K562 (cell line): ENCODE measurements at regions not wholly inside any gene's neighbourhood (a gene's known extent, or its start where the extent isn't known, plus 50 kb on each side); places are given as distances from the start of the nearest gene placed in this dataset.

ENCODE experiments used
- ADNP ChIP-seq: fragments of 200-800 bp; sonication (Bioruptor generic); IDR thresholded peaks from 2 replicates; pipeline ENCODE4 v1.6.1; 2016; ENCODE audit warnings: missing genetic modification characterization, missing compliant biosample characterization
- ASH1L ChIP-seq: fragments of 450-650 bp; IDR thresholded peaks from 2 replicates; pipeline ENCODE4 v1.6.1; 2018; ENCODE audit warnings: borderline replicate concordance, mild to moderate bottlenecking, low read depth; ENCODE audit not compliant: partially characterized antibody
- HDAC1 ChIP-seq, 2 experiments: fragments of 450-650 bp; IDR thresholded peaks; 2 replicates each; pipeline ENCODE4 v1.6.1; 2016 to 2017; ENCODE audit warnings: inconsistent platforms in 1 of 2, mild to moderate bottlenecking in 1 of 2, moderate library complexity in 1 of 2
- HNRNPH1 ChIP-seq: fragments of 200-400 bp; formaldehyde crosslinking; optimal IDR thresholded peaks from 2 replicates; pipeline ENCODE3; 2017; ENCODE audit warnings: low read depth, mild to moderate bottlenecking, low read length, moderate library complexity
- ILF3 ChIP-seq: fragments of 450-650 bp; IDR thresholded peaks from 2 replicates; pipeline ENCODE4 v1.6.1; 2018; ENCODE audit warnings: antibody characterized with exemption, mild to moderate bottlenecking, moderate library complexity, borderline replicate concordance
- KLF6 ChIP-seq: fragments of 250-450 bp; sonication (Bioruptor Pico); IDR thresholded peaks from 2 replicates; pipeline ENCODE4 v1.4.0; 2020; ENCODE audit warnings: mild to moderate bottlenecking, moderate library complexity, borderline replicate concordance
- MBD1 ChIP-seq: fragments of 250-450 bp; sonication (Bioruptor Pico); IDR thresholded peaks from 2 replicates; pipeline ENCODE4 v1.8.0; 2022; ENCODE audit warnings: inconsistent platforms
- MITF ChIP-seq: IDR thresholded peaks from 2 replicates; pipeline ENCODE4 v1.6.1; 2014; ENCODE audit warnings: antibody characterized with exemption
- PKNOX1 ChIP-seq: fragments of 450-650 bp; IDR thresholded peaks from 2 replicates; pipeline ENCODE4 v1.6.1; 2016
- PRMT5 ChIP-seq: sonication (generic); formaldehyde crosslinking; IDR thresholded peaks from 2 replicates; pipeline ENCODE4 v1.5.0; 2020; ENCODE audit warnings: missing genetic modification reagents
- RBBP5 ChIP-seq: fragments of 200-600 bp; sonication (generic); IDR thresholded peaks from 2 replicates; pipeline ENCODE4 v1.6.1; 2012; ENCODE audit warnings: borderline replicate concordance, mild to moderate bottlenecking, low read length, control low read depth, inconsistent platforms; ENCODE audit not compliant: insufficient read depth, poor library complexity, severe bottlenecking
- RBFOX2 ChIP-seq: fragments of 200-400 bp; formaldehyde crosslinking; IDR thresholded peaks from 2 replicates; pipeline ENCODE4 v1.6.1; 2017; ENCODE audit warnings: low read depth, mild to moderate bottlenecking, low read length, moderate library complexity
- SLC30A9 ChIP-seq: fragments of 250-450 bp; sonication (Bioruptor Pico); IDR thresholded peaks from 2 replicates; pipeline ENCODE4 v1.8.0; 2022; ENCODE audit warnings: mild to moderate bottlenecking, moderate library complexity
- TAF7 ChIP-seq: fragments of 450-650 bp; IDR thresholded peaks from 2 replicates; pipeline ENCODE4 v1.6.1; 2016; ENCODE audit warnings: missing genetic modification characterization, missing compliant biosample characterization
- TEAD1 ChIP-seq, 2 experiments: fragments of 450-650 bp in 1 of 2; sonication (generic) in 1 of 2; formaldehyde crosslinking; IDR thresholded peaks; 2 replicates each; pipeline versions ENCODE4 v1.4.0 to v1.8.0; 2020 to 2022; ENCODE audit warnings: mild to moderate bottlenecking in 2 of 2, missing genetic modification reagents in 1 of 2
- ZC3H11A ChIP-seq: IDR thresholded peaks from 2 replicates; pipeline ENCODE4 v1.6.1; 2012; ENCODE audit warnings: low read depth, low read length, improper control_type of control experiment
- ZHX1 ChIP-seq: fragments of 150-350 bp; conservative IDR thresholded peaks from 2 replicates; pipeline ENCODE4 v1.6.1; 2014; ENCODE audit warnings: low read length
- ZNF174 ChIP-seq: fragments of 250-450 bp; sonication (Bioruptor Pico); IDR thresholded peaks from 2 replicates; pipeline ENCODE4 v1.4.0; 2020; ENCODE audit warnings: mild to moderate bottlenecking
- TF ChIP-seq, protein P1 (sequence below): sonication (generic); formaldehyde crosslinking; IDR thresholded peaks from 2 replicates; pipeline ENCODE4 v1.4.0; 2020; ENCODE audit warnings: mild to moderate bottlenecking, missing genetic modification reagents

- TF ChIP-seq ZHX1 (no peak; the same call in 1 of the 2 replicates), ILF3 (no peak), TAF7 (tag) (no peak), ADNP (peak; percentile 70; the same call in 1 of the 2 replicates), HDAC1 (IDR thresholded peaks at IDR 0.05) (peak in 1 of 2 experiments; percentile 94; a peak in 2 of 4 replicates), KLF6 (CRISPR knock-in tag) (no peak), RBBP5 (no peak), MBD1 (CRISPR knock-in tag) (no peak), RBFOX2 (no peak), ASH1L (no peak), SLC30A9 (CRISPR knock-in tag) (no peak), HNRNPH1 (no peak), PKNOX1 (peak; percentile 75), ZC3H11A (no peak), ZNF174 (CRISPR knock-in tag) (no peak), TEAD1 (CRISPR knock-in tag; IDR thresholded peaks at IDR 0.05) (peak in 1 of 2 experiments; percentile 43; a peak in 1 of 4 replicates), MITF (0 out of 2 replicates have a peak, but pooled peaks have one; percentile 47), PRMT5 (CRISPR knock-in tag) (no peak)
- TF ChIP-seq, protein P1, sequence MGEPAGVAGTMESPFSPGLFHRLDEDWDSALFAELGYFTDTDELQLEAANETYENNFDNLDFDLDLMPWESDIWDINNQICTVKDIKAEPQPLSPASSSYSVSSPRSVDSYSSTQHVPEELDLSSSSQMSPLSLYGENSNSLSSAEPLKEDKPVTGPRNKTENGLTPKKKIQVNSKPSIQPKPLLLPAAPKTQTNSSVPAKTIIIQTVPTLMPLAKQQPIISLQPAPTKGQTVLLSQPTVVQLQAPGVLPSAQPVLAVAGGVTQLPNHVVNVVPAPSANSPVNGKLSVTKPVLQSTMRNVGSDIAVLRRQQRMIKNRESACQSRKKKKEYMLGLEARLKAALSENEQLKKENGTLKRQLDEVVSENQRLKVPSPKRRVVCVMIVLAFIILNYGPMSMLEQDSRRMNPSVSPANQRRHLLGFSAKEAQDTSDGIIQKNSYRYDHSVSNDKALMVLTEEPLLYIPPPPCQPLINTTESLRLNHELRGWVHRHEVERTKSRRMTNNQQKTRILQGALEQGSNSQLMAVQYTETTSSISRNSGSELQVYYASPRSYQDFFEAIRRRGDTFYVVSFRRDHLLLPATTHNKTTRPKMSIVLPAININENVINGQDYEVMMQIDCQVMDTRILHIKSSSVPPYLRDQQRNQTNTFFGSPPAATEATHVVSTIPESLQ (CRISPR knock-in tag): no peak
Observed at GRCh38 chr12:113582521-113583218, 111.0 kb upstream of the LHX5 start (continued).
